Stomach (tissue), 8 donors: ENCODE measurements at regions not wholly inside any gene's neighbourhood (a gene's known extent, or its start where the extent isn't known, plus 50 kb on each side); places are given as distances from the start of the nearest gene placed in this dataset.

ENCODE experiments used
- DNase-seq, 2 donors: peaks; one replicate each; pipeline versions ENCODE4 v3.0.0 to v3.0.0-alpha.2; 2013 to 2019
- H3K27ac ChIP-seq, 5 donors: fragments of 200-600 bp in 4 of 5; sonication (generic) in 4 of 5; one replicate each; pipeline ENCODE4 v1.5.1; 2013 to 2019; ENCODE audit warnings: mild to moderate bottlenecking in 1 of 5, moderate library complexity in 1 of 5
- H3K27me3 ChIP-seq, 3 donors: fragments of 200-600 bp; sonication (generic); one replicate each; pipeline ENCODE4 v1.5.1; 2017 to 2019; ENCODE audit warnings: mixed run types in 1 of 3
- H3K36me3 ChIP-seq, 4 donors: fragments of 200-600 bp; sonication (generic); 1 replicate in 3 of 4; 2 replicates in 1 of 4; pipeline ENCODE4 v1.5.1; 2016 to 2019
- H3K4me1 ChIP-seq, 4 donors: fragments of 200-600 bp; sonication (generic); one replicate each; pipeline ENCODE4 v1.5.1; 2016 to 2019
- H3K4me3 ChIP-seq, 4 donors: fragments of 200-600 bp; sonication (generic) in 3 of 4; one replicate each; pipeline ENCODE4 v1.5.1; 2016 to 2019; ENCODE audit warnings: mild to moderate bottlenecking in 1 of 4
- H3K9me3 ChIP-seq, 4 donors: fragments of 200-600 bp; sonication (generic); one replicate each; pipeline ENCODE4 v1.5.1; 2016 to 2019
- EP300 ChIP-seq: sonication (generic); formaldehyde crosslinking; IDR thresholded peaks from one replicate; pipeline ENCODE4 v1.6.1; 2017; ENCODE audit warnings: antibody characterized with exemption
- POLR2A ChIP-seq, 4 donors: fragments of 450-650 bp; IDR thresholded peaks; one replicate each; pipeline ENCODE4 v1.6.1; 2016; ENCODE audit warnings: antibody characterized with exemption in 4 of 4, control low read depth in 2 of 4, mild to moderate bottlenecking in 1 of 4, moderate library complexity in 1 of 4
- POLR2AphosphoS5 ChIP-seq, 3 donors: sonication (generic); formaldehyde crosslinking; IDR thresholded peaks; one replicate each; pipeline ENCODE4 v1.6.1; 2016; ENCODE audit warnings: antibody characterized with exemption in 3 of 3
- WGBS, 5 donors: extraction: QIAGEN DNeasy Blood & Tissue Kit in 3 of 5; methylation state at CpG; one replicate each; pipeline versions ENCODE4 v1.1.5 to v1.1.7; 2013 to 2018; 5-methylcytosine and 5-hydroxymethylcytosine counted together
- intact Hi-C: fragments of 100-400 bp; cut with DNase I; formaldehyde crosslinking; loops from one replicate; pipeline ENCODE4 v1.15.1; 2023; ENCODE audit warnings: low total_unique reads
- TF ChIP-seq, protein P1 (sequence below), 7 experiments: fragments of 450-650 bp in 4 of 7; fragments of 200-600 bp in 3 of 7; sonication (generic) in 3 of 7; IDR thresholded peaks; one replicate each; pipeline ENCODE4 v1.5.1; 2016 to 2019; ENCODE audit warnings: antibody characterized with exemption in 7 of 7, control low read depth in 2 of 7, mild to moderate bottlenecking in 1 of 7
- donor health status: healthy with polysubstance abuse.
- donor health status: Bipolar disorder and iron deficiency.
- donor health status: healthy.

DNA sequence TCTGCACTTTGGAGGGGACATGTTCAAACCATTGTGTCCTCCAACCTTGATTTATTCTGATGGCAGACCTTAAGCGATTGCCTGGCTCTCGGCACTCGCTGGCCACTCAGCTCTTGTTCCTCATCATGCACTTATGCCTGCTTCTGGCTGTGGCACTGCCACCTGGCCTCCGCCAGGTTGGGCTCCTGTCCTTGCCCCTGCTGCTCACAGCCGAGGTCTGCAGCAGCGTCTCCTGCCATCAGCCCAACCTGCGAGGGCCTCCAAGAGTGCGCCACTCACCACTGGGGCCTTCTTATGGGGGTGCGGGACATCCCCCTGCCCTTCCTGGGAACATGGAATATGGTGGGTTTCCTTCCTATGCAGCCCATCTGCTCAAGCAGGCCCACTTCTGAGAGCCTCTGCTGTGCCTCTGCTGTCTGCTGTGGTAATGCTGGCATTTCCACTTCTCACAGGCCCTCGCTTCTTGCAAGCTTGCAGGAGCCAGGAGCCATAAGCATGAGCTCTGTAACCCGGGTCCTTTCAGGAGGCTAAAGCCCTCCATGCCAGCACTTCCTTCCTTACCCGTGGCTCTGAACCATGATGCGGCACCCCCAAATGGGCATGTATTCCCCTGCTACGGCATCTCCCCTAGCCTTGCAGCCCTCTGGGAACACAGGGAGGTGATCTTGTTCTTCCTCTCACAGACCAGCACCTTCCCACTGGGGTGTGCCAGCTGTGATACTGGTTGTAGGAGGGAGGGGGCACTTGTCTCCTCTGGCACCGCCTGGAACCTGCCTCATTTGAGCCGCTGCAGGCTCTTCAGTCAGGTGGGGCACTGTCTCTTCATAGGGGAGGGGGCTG lies 58.6 kb upstream of the HS6ST1 start:
- DNase-seq = peak in 1 of 2 donors; percentile 17
- WGBS, 5 donors = 84 to 91% (median 88%) methylated on average over 15 to 16 of the region's 16 CpGs
- H3K27ac ChIP-seq = no peak overlapping the region
- no peaks in the 10 kb centered on the region for H3K9me3 ChIP-seq
- intact Hi-C loops = no loop called here
- H3K27me3 ChIP-seq = no peaks in the 10 kb centered on the region
- H3K4me3 ChIP-seq = no peak overlapping the region
- H3K36me3 ChIP-seq = no peaks in the 10 kb centered on the region
- TF ChIP-seq, protein P1, sequence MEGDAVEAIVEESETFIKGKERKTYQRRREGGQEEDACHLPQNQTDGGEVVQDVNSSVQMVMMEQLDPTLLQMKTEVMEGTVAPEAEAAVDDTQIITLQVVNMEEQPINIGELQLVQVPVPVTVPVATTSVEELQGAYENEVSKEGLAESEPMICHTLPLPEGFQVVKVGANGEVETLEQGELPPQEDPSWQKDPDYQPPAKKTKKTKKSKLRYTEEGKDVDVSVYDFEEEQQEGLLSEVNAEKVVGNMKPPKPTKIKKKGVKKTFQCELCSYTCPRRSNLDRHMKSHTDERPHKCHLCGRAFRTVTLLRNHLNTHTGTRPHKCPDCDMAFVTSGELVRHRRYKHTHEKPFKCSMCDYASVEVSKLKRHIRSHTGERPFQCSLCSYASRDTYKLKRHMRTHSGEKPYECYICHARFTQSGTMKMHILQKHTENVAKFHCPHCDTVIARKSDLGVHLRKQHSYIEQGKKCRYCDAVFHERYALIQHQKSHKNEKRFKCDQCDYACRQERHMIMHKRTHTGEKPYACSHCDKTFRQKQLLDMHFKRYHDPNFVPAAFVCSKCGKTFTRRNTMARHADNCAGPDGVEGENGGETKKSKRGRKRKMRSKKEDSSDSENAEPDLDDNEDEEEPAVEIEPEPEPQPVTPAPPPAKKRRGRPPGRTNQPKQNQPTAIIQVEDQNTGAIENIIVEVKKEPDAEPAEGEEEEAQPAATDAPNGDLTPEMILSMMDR (IDR thresholded peaks at IDR 0.05) = no peak
- TF ChIP-seq POLR2A (IDR thresholded peaks at IDR 0.05) (no peak), POLR2AphosphoS5 (IDR thresholded peaks at IDR 0.05) (no peak), EP300 (no peak)
- peaks cover 37 to 78% (median 58%) of the 10 kb centered on the region in 4 donors for H3K4me1 ChIP-seq

- DNase-seq = peak in 1 of 2 donors; percentile 23
- Histone ChIP-seq H3K4me1 (peaks cover 30 to 78% (median 56%) of the 10 kb centered on the region in 4 donors), H3K4me3 (no peak overlapping the region), H3K27me3 (no peaks in the 10 kb centered on the region), H3K27ac (peak overlapping the region in 3 of 5 donors; percentile 7 to 51 (median 36)), H3K36me3 (no peaks in the 10 kb centered on the region), H3K9me3 (no peaks in the 10 kb centered on the region)
- no peak for TF ChIP-seq EP300
- no peak for TF ChIP-seq POLR2AphosphoS5 (IDR thresholded peaks at IDR 0.05)
- TF ChIP-seq, protein P1 (IDR thresholded peaks at IDR 0.05) = no peak
- no peak for TF ChIP-seq POLR2A (IDR thresholded peaks at IDR 0.05)
- intact Hi-C loops = no loop called here
- WGBS, 5 donors = 76 to 87% (median 85%) methylated on average over 10 to 16 of the region's 16 CpGs
These were observed 59.8 kb upstream of the HS6ST1 start for GRCh38 chr2:128378231-128379020.

- intact Hi-C loops = no loop called here
- H3K4me3 ChIP-seq = no peak overlapping the region
- H3K9me3 ChIP-seq = no peaks in the 10 kb centered on the region
- no peaks in the 10 kb centered on the region for H3K36me3 ChIP-seq
- H3K4me1 ChIP-seq = peaks cover 24 to 69% (median 51%) of the 10 kb centered on the region in 4 donors
- peak; percentile 33 to 86 for DNase-seq
- TF ChIP-seq POLR2AphosphoS5 (IDR thresholded peaks at IDR 0.05) = peak in 1 of 3 donors; percentile 55
- TF ChIP-seq, protein P1 (IDR thresholded peaks at IDR 0.05) = no peak
- TF ChIP-seq EP300 = peak; percentile 11
- no peak for TF ChIP-seq POLR2A (IDR thresholded peaks at IDR 0.05)
- no peaks in the 10 kb centered on the region for H3K27me3 ChIP-seq
- WGBS, 5 donors = 40 to 49% (median 43%) methylated on average over 22 of the region's 22 CpGs
- H3K27ac ChIP-seq = peak overlapping the region in 3 of 5 donors; percentile 30 to 51 (median 36)
These were observed 60.6 kb upstream of the HS6ST1 start for GRCh38 chr2:128379021-128380015.
